ENCODE measurements at regions not wholly inside any gene's neighbourhood (a gene's known extent, or its start where the extent isn't known, plus 50 kb on each side); places are given as distances from the start of the nearest gene placed in this dataset.

- H4K91ac ChIP-seq (ENCODE audit: insufficient read length, low read depth, low read length): no peak overlapping the region
- no peaks in the 10 kb centered on the region for H4K20me1 ChIP-seq (ENCODE audit: control insufficient read depth, insufficient read depth, insufficient read length)
- H3K27me3 ChIP-seq (ENCODE audit: insufficient read depth, low read length): no peaks in the 10 kb centered on the region
- H3K9ac ChIP-seq (ENCODE audit: extremely low read depth, insufficient read length, low read length): no peak overlapping the region
- no peak overlapping the region for H3K23ac ChIP-seq (ENCODE audit: insufficient read length, low read depth, low read length)
- DNase-seq: no peak
- no peak overlapping the region for H2BK5ac ChIP-seq (ENCODE audit: insufficient read length, low read length)
- Mint-ChIP-seq H3K27ac (no peak overlapping the region), H3K9me3 (no peaks in the 10 kb centered on the region), H3K4me3 (no peak overlapping the region), H3K27me3 (ENCODE audit: low read depth) (peaks cover 24% of the 10 kb centered on the region), H3K4me1 (no peaks in the 10 kb centered on the region), H3K36me3 (ENCODE audit: insufficient read depth in 1 of 3, low read depth in 3 of 3) (no peaks in the 10 kb centered on the region)
- no peak overlapping the region for H3K27ac ChIP-seq (ENCODE audit: insufficient read length, low read depth, low read length)
- H2BK12ac ChIP-seq (ENCODE audit: insufficient read length, low read depth, low read length): no peak overlapping the region
- H3K18ac ChIP-seq (ENCODE audit: insufficient read length, low read depth, low read length): no peak overlapping the region
- H2BK120ac ChIP-seq (ENCODE audit: low read depth, low read length, poor library complexity, severe bottlenecking): no peak overlapping the region
- H4K8ac ChIP-seq (replicated peaks; ENCODE audit: insufficient read length, low read depth, low read length): no peak overlapping the region
- no peaks in the 10 kb centered on the region for H3K79me2 ChIP-seq (ENCODE audit: insufficient read depth, low read length)
- TF ChIP-seq CTCF (conservative IDR thresholded peaks at IDR 0.05): no peak
- no peaks in the 10 kb centered on the region for H3K79me1 ChIP-seq (ENCODE audit: insufficient read depth, low read depth, low read length, poor library complexity, severe bottlenecking)
- H2AFZ ChIP-seq (ENCODE audit: low read length): no peak overlapping the region
- H3K56ac ChIP-seq (ENCODE audit: insufficient read length, low read depth, low read length): no peak overlapping the region
- H3K4me1 ChIP-seq (ENCODE audit: insufficient read depth, low read length): no peaks in the 10 kb centered on the region
- H3K14ac ChIP-seq (ENCODE audit: insufficient read depth, low read length): no peak overlapping the region
- no peak overlapping the region for H3K4me2 ChIP-seq (ENCODE audit: insufficient read depth, insufficient read length, low read length)
- no peak overlapping the region for H2AK5ac ChIP-seq (ENCODE audit: insufficient read length, low read length)
- H3K23me2 ChIP-seq (ENCODE audit: insufficient read length, low read depth, low read length, poor library complexity, severe bottlenecking): no peaks in the 10 kb centered on the region
- H3T11ph ChIP-seq (ENCODE audit: low read length): no peak overlapping the region
- no peaks in the 10 kb centered on the region for H3K9me3 ChIP-seq (ENCODE audit: control insufficient read depth, low read depth, low read length)
- H2BK15ac ChIP-seq (ENCODE audit: low read depth, low read length): no peak overlapping the region
- H3K4ac ChIP-seq (ENCODE audit: low read depth, low read length): no peak overlapping the region
- no CpG with 5 or more reads among the region's 6 CpGs for WGBS (ENCODE audit: extremely low coverage, insufficient read length, low lambda C conversion rate)
- no peak overlapping the region for H2BK20ac ChIP-seq (ENCODE audit: low read depth, low read length, poor library complexity, severe bottlenecking)
- H4K5ac ChIP-seq (ENCODE audit: insufficient read length, low read depth, low read length): no peak overlapping the region
Observed at GRCh38 chr5:135100431-135100830, 66.4 kb upstream of the PITX1 start.
